HG02870 (cell line): ENCODE measurements at regions not wholly inside any gene's neighbourhood (a gene's known extent, or its start where the extent isn't known, plus 50 kb on each side); places are given as distances from the start of the nearest gene placed in this dataset.

Experiments
- ATAC-seq: cut with Tn5 transposase; IDR thresholded peaks from one replicate; pipeline ENCODE4 v1.9.1; 2021; ENCODE audit warnings: mild to moderate bottlenecking, moderate library complexity; ENCODE audit not compliant: unreplicated experiment

DNA sequence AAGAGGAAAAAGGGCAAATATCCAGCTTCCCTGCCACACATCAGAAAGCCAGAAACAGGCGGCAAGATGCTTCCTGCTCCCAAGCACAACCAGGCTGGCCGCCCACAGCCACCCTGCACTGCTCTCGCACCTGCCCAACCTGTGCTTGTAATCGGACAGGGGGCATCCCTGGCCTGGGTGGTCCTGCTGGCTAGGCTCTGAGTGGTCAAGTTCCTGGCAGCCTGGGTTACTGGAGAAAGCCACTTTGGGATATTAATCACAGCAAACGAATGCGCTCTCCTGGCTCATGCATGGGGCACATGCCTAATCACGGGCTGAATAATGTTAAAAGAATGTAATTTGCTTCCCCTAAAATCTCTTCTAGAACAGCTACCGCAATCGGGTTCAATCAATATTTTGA lies 442.4 kb downstream of the MCTP2 start:
- no peak for ATAC-seq

DNA sequence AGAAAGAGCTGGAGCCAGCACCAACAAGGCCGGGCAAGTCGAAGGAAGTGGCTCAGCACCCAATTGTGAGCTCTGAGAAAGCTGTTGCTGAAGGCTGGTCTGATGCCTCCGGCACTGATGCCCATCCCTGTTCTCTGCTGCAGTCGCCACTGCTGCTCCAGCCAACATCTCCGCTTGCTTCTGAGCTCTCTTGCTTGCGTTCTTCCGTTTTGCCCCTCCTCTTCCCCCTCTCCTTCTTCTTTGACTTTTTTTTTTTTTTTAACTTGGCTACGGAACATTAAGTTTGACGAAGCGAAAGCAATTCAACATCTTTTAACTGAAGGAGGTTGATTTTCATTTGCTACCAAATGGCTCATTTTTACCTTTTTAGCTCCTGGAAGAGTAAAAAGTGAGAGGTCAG lies 442.9 kb downstream of the MCTP2 start:
- no peak for ATAC-seq

DNA sequence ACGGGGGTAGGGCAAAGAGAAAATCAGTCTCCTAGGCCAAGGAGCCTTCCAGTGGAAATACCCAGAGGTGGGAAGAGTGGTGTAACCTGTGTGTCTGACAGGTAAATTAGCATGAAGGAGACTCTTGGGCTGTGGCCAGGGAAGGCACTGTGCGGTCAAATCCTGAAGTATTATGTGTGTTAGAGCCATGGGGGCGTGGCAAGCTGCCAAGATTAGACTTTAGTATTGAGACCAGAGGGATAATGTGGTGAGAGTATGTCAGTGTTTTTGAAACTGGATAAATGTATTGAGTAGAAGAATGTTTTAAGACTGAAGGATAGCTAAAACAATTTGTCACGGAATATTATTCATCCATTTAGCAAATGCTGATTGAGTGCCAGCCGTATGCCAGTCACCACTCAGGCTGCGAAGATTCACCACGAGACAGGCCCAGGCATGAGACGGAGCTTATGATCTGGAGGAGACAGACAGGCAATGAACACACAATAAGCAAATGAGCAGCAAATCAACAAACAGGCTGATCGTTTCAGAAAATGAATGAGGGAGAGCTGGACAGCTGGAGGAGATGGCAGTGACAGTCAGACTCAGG lies 445.9 kb downstream of the MCTP2 start:
- ATAC-seq, result no peak

DNA sequence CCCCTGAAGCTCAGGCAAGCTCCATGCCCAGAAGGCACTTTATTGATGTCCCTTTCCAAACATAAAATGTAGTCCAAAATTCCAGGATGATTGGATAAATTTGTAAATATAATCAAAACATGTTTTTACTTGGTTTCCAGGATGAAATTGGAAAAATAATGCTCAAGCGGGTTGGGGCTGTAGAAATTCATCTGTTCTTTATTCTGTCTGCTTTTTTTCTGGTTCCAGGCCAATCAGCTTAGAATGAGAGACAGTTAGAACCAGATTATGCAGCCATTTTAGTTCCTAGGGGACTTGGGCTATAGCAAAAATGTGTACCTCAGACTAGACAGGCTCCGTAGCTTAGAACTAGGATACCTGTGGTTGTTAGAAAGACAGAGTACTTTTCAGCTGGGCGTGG lies 450.8 kb downstream of the MCTP2 start:
- no peak for ATAC-seq

DNA sequence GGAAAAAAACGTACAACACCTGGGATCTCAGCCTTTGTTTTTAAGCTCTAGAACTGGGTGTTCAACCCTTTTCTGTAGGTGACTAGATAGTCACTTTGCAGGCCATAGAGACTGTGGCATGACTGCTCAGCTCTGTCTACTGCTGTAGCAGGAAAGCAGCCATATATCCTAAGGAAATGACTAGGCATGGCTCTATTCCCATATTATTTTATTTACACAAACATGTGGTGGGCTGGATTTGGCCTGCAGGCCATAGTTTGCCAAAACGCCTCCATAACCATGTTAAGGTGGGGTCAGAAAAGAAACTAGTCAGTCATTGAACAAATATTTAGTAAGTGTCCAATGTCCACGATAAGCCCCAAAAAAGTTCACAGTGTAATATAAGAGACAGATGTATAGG lies 452.5 kb downstream of the MCTP2 start:
- no peak for ATAC-seq

DNA sequence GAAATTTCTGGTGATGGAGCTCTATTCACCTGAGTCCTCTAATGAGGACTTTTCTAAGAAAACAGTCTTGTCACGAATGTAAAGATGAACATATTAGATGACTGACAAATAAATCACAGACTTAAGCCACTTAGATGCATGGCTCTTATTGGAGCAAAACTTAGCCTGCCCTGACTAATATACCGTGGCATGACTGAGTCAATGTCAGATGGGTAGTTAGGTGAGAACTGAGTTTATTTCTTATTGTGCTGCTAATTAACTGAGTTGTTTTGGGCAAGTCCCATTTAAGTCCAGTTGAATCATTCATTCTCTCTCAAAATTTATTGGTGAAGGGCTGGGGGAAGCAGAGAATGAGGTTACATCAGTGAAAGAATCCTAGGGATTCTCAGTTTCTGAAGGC lies 459.8 kb downstream of the MCTP2 start:
- ATAC-seq, result no peak

DNA sequence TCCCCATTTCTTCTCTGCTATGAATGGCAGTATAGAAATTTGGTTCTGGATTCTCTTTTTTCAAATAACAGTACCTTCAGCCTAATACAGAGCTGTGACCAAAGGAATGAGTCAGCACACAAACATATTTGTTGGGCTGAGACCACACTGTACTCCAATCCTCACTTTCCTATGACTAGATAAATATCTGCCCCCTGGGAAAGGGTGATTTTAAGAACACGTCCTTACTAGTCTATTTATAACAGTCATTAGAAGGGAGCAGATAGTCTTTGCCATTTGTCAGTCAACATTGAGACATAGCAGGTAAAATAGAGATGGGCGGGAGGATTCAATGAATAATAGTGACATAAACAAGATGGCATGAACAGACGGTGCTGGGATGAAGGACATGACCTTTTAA lies 461.3 kb downstream of the MCTP2 start:
- no peak for ATAC-seq

DNA sequence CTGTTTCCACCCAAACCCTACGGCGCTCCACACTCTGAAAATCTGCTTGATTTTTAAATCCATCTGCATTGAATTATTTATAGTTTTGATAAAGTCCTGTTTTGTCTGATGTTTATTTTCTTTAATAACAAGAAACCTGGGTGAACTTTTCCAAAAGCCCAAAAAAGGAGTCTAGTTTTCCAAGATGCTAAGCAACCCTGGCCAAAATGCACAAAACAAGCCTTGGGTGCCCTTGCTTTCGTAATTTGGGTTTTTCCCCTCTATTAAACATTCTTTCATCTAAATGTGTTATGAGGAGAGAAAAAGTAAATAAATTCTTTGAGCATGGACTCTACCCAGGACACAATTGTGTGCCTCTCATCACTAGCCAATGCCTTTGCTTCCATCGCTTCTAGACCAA lies 468.9 kb downstream of the MCTP2 start:
- no peak for ATAC-seq

DNA sequence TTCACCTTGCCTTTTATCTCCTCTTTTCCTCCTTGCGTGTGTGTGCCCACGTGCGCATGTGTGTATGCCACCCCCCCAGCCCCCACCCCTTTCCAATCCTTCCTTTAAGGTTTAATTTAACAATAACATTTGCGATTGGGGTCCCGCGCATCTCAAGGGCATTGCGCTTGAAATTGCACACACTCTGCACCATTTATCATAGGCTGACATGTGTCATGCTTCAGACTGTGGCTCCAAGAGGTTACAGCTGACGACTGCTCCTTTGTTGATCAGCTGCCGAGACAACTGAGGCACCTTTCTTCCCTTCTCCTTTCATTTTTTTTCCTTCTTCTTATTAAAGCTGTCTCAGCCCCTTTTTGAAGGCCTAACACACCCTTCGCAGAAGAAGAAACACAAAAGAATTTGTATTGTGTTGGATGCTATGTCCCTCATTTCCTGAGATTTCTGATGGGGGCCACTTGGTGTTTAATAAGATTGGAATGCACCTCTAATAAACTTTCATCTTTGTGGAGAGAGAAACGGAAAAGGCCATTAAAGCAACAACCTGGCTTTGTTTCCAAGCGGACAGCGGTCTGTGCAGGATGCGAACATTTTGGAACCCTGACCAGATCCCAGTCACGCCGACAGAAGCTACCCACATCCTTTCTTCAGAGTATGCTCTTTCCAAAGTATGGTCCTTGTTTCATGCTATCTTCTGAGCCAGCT lies 470.1 kb downstream of the MCTP2 start:
- no peak for ATAC-seq

DNA sequence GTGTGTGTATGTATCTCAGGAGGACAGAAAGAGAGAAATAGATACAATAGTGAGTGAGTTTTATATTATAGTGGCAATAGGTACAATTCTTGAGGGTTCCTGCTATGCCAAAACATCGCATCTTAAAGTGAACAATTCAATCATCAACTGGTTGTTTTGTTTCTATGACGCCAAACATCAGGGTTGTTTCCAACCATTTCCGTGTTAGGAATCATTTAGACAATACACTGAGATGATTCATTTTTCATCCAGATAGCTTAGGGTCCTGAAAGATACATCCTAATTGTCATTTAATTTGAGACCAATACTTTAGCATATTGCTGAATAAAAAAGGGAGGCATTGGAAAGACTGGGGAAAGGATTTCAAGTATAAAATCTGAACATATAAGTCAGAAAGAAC lies 472.2 kb downstream of the MCTP2 start:
- no peak for ATAC-seq

DNA sequence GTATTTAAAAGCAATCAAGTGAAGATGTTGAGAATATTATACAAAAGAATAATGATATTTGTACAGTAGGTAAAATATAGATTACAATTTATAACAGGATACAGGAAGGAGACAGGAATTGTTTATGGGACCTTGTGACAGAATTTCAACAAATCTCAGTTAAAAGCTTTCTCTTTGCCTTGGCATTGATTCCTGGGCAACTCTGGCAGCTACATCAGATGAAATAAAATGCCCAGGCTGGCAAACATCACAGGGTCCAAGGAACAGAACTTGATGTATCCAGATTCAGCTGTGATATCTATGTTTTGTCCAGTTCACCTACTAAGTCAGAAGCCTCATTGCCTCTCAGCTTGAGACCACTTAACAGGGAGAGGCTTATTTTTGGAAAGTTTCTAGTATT lies 473.1 kb downstream of the MCTP2 start:
- ATAC-seq, result no peak

DNA sequence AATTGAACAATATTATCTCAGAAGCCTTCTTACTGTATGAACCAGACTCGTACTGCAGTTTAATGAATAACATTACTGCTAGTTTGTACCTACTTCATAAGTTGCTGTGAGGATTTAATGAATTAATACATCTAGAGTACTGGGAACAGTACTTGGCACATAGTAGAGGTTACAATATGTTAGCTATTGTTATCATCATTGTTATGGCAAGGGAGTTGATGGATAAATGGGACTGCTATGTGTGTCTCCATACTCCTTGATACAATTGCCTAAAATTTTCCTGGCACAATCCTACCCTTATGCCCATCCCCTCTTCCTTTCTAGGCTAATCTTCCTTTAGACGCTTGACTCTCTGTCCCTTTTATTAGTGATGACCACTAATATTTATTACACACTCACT lies 473.6 kb downstream of the MCTP2 start:
- ATAC-seq, result no peak

DNA sequence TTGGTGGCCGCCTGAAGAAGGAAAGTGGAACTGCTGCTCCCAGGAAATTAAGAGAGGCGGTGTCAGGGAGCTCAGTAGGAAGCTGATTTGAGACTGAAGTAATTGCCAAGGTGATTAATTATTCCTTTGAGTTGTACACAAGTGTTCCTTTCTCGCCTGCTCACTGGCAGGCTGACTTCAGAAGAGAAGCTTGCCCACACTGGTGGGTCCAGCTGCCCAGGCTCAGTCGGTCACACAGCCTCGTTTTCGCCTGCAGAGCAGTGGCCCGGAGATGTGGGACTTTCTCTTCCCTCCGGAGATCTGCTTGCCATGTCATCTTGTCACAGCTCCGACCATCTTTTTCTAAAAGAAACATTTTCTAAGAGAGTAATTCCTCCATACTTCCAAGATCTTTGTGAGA lies 478.0 kb downstream of the MCTP2 start:
- no peak for ATAC-seq

DNA sequence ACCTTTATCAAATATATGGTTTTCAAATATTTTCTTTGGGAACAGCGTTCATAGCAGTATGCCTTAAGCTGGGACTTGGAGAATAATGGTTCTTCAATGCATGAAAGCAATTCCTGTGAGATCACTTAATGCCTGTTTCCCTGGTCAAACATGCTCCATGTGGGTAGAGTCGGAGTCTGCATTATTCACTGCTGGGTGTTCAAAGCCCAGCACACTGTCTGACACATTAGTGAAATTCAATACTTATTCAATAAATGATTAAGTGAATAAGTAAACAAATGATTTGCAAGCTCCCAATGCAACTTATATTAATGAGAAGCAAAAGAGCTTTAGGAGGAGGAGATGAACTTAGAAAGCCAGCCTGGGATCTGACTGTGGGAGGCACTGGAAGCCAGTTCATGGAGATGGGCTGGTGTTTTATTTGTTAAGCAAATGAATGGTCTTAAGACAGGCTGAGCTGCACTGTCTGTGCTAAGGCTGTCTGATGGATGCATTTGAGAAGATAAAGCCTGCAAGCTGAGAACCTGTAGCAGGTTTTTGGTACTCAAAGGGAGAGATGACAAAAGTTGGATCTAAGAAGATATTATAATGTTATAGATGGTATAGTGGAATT lies 490.8 kb downstream of the MCTP2 start:
- ATAC-seq, result no peak

DNA sequence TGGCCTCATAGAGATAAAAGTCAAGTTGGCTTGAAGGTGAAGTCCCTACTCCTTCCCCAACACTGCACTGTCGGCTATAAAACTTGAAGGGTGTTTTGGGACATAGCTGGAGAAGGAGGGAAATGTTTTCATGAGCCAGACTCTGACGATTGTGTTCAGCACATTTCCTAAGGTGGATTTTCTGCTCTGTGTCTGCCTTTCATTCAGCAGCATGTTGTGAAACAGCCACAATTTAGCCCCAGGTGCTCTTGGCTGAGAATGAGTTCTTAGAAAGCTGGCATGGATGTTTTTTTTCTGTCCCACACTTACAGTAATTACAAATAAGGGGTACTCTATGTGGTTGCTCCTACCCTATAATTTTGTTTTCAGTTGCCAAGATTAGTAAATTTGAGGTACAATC lies 492.4 kb downstream of the MCTP2 start:
- ATAC-seq, result no peak

DNA sequence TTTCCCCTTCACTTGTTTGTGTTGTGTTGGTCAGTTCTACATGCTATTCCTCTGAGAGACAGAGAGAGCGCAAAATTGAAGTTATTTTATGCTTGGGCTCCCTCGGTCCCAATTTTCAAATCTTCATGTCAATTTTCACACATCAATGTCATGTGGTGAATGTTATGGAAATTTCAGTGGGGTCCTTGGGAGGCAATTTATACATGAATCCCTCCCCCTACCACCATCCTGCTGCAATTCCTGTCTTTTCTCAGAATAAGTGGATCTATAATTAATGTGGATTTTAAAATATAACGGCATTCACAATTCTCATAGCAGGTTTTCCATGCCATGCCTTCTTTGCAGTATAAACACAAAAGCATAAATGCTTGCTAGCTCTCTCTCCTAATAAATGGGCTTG lies 499.9 kb downstream of the MCTP2 start:
- ATAC-seq, result no peak

DNA sequence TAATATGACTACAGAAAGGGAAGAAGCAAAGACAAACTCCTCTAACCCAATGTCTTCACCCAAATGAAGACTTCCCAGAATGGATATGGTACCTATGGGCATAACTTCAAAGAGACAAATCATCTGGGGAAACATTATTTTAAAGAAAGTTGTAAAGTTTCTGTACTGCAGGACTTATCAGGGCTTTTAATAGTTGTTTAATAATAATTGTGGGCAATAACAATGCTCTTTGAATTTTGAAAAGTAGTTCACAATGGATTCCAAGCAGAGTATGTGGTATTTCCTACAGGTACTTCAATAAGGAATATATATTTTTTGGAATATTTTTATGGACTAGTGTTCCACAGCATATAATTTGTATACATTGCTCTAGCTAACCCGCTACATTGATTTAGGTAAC lies 503.1 kb downstream of the MCTP2 start:
- ATAC-seq, result no peak

DNA sequence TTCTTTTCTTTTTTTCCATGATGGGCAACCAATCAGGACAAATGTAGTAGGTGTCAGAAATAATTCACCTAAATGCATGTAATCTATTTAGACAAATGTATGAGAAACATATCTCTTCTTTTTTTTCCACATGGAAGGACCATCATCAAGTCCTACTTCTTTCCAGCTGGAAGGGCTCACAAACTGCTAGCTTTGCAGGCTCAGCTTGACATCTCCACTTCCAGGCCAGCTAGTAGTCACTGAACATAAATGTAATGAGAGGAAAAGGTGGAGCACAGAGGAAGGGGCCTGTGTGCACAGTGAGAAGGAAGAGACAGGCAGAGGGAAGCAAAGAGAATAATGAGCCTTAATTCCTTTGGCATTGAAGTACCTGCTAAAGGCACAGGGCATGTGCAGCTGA lies 504.9 kb downstream of the MCTP2 start:
- ATAC-seq, result no peak

DNA sequence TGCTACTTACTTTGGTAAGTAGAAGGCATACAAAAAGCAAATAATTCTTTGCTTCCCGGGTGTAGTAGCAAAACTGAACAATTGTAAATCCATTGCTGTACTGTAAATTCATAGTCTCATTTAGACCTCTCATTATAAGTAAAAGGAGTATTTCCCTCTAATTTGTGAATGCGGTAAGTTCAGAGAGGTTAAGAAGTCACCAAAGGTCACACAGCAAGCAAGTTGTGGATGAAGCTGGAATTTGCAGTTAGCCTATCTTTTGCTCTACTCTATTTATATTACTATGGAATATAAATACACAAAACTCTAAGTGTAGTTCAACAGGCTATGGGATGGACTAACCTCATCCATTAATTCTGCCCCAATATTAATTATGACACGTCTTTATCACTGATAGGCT lies 508.3 kb downstream of the MCTP2 start:
- no peak for ATAC-seq

DNA sequence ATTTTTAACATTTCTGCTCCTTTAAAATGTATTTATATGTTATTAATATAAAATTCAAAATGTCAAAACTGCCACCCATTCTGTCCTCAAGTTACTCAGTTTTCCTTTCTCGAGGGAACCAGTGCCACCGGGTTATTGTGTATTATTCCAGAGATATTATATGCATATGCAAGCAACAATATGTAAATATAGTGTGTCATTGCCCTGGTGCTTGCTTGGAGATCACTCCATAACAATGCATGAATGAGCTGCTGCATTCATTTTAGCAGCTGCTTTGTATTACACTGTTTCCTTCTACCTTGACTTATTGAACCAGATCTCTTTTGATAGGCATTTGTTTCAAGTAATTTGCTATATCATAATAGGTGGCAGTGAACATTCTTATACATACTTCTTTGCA lies 509.1 kb downstream of the MCTP2 start:
- ATAC-seq, result no peak

DNA sequence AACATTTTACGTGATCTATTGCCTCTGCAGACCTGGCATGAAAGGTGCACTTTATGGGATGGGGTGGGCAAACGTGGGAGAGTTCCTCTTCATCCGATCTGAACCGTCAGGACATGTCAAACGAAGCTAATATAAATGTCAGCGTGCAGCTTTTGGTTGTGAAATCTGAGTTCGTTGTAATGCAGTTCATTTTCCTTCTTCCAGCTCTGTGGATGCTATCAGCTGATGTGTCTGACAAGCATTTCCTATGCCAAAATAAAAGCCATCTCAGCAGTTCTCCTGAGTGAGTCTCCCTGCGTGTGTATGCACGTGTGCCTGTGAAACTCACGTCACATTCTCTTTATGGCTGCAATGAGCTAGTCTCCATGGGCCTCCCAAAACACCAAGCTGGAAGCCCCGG lies 512.3 kb downstream of the MCTP2 start:
- no peak for ATAC-seq

DNA sequence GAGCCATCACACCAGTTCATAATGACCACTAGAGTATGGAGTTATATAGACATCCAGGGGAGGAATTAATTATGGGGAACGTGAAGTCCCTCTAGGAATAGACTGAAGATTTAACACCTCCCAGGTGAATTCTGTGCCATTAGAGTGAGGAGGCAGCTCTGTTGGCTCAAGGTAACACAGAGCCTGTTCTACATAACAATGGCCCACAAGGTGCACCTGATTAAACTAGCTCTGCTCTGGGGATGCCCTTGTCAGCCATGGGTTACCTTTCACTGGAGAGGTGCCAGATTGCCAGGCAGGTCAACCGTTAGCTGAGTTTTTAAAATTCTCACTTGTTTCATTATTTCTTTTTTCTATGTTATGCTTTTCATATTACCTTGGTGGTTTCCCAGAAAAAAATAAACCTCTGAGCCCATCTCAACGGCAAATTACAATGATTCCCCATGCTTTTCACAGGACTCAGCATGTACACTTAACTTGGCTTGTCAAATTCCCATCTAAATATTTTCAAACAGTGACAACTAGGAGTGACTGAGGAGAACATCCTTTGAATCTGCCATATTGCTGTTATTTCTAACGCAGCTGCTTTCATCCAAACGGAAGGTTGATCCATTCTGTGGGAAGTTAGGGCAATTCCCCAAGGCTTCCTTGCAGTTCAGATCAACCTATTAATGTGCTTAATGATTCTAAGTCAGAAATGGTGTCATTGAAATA lies 512.9 kb downstream of the MCTP2 start:
- ATAC-seq, result no peak
